H1 (cell line): ENCODE measurements at regions not wholly inside any gene's neighbourhood (a gene's known extent, or its start where the extent isn't known, plus 50 kb on each side); places are given as distances from the start of the nearest gene placed in this dataset.

Source experiments
- ASH2L ChIP-seq: fragments of 200-600, 300-600 bp; sonication (generic); IDR thresholded peaks from one replicate; pipeline ENCODE4 v1.7.1; 2017; ENCODE audit warnings: low read length
- CREB1 ChIP-seq: IDR thresholded peaks from 2 replicates; pipeline ENCODE4 v1.6.1; 2012; ENCODE audit warnings: inconsistent platforms
- CTCF ChIP-seq, 3 experiments: IDR thresholded peaks; 1 replicate in 2 of 3; 2 replicates in 1 of 3; pipeline versions ENCODE4 v1.5.1 to v1.6.1; 2011; ENCODE audit warnings: low read length in 3 of 3, mild to moderate bottlenecking in 3 of 3, inconsistent platforms in 2 of 3, low read depth in 1 of 3, moderate library complexity in 1 of 3; ENCODE audit not compliant: insufficient read depth in 1 of 3; ENCODE audit errors: control extremely low read depth in 1 of 3
- KDM1A ChIP-seq: fragments of 200-600, 300-600 bp; sonication (generic); IDR thresholded peaks from 2 replicates; pipeline ENCODE4 v1.7.1; 2016; ENCODE audit warnings: mild to moderate bottlenecking, low read length, borderline replicate concordance
- MAFK ChIP-seq: IDR thresholded peaks from 2 replicates; pipeline ENCODE4 v1.6.1; 2012; ENCODE audit warnings: low read depth, mild to moderate bottlenecking, improper control_type of control experiment, low read length
- MAX ChIP-seq: IDR thresholded peaks from 2 replicates; pipeline ENCODE4 v1.6.1; 2012; ENCODE audit warnings: inconsistent platforms
- SRF ChIP-seq: IDR thresholded peaks from 2 replicates; pipeline ENCODE4 v1.6.1; 2011; ENCODE audit warnings: mild to moderate bottlenecking, low read depth, low read length, moderate library complexity
- TAF1 ChIP-seq: IDR thresholded peaks from 2 replicates; pipeline ENCODE4 v1.6.1; 2011; ENCODE audit warnings: mild to moderate bottlenecking, low read depth, low read length
- TEAD4 ChIP-seq: IDR thresholded peaks from 2 replicates; pipeline ENCODE4 v1.6.1; 2012; ENCODE audit warnings: low read depth, low read length, inconsistent platforms, mixed read lengths

GRCh38 chr16:52320930-52321439, 226.0 kb downstream of the TOX3 start:
- no peak for TF ChIP-seq TEAD4
- TF ChIP-seq CTCF (IDR thresholded peaks at IDR 0.05; ENCODE audit: control extremely low read depth in 1 of 3, insufficient read depth in 1 of 3, low read depth in 1 of 3, low read length in 3 of 3), result no peak
- TF ChIP-seq MAFK, result no peak
- no peak for TF ChIP-seq ASH2L
- no peak for TF ChIP-seq KDM1A
- TF ChIP-seq MAX, result no peak
- TF ChIP-seq SRF, result no peak
- no peak for TF ChIP-seq CREB1
- TF ChIP-seq TAF1, result no peak
